ENCODE measurements at regions not wholly inside any gene's neighbourhood (a gene's known extent, or its start where the extent isn't known, plus 50 kb on each side); places are given as distances from the start of the nearest gene placed in this dataset.
"Not testable (repeated sequence)": the region's sequence is repeated elsewhere in the genome, so short reads cannot be mapped to it uniquely, and the experiment has no call there.

- peaks cover 44% of the 10 kb centered on the region for H3K4me1 ChIP-seq (ENCODE audit: insufficient read depth, low read length)
- no peaks in the 10 kb centered on the region for H3K79me2 ChIP-seq (ENCODE audit: insufficient read depth, low read length)
- peaks cover 13% of the 10 kb centered on the region for H3K9me3 ChIP-seq (ENCODE audit: insufficient read depth, low read length, severe bottlenecking)
- H4K20me1 ChIP-seq (ENCODE audit: insufficient read depth, low read length): no peaks in the 10 kb centered on the region; the same call in 1 of the 2 replicates
- ATAC-seq (ENCODE audit: insufficient read depth, low read depth): peak; percentile 65
- peak overlapping the region; percentile 13; the same call in 1 of the 2 replicates for H3K27ac ChIP-seq (ENCODE audit: low read length)
- peak overlapping the region; percentile 66 for H3K4me2 ChIP-seq (ENCODE audit: insufficient read depth, low read length)
- H3K4me3 ChIP-seq (ENCODE audit: low read depth in 1 of 2, low read length in 2 of 2): peak overlapping the region in 1 of 2 experiments; percentile 2; a peak in 1 of 4 replicates
- H3K36me3 ChIP-seq (ENCODE audit: insufficient read depth, low read length): no peaks in the 10 kb centered on the region
- no peak for TF ChIP-seq EZH2 (IDR thresholded peaks at IDR 0.05; ENCODE audit: borderline replicate concordance, low read depth, low read length, severe bottlenecking)
- TF ChIP-seq CTCF (IDR thresholded peaks at IDR 0.05; ENCODE audit: borderline replicate concordance, extremely low read depth, low read length, poor library complexity, severe bottlenecking): no peak
- no peak overlapping the region for H2AFZ ChIP-seq (ENCODE audit: low read depth, low read length)
- H3K9ac ChIP-seq (ENCODE audit: low read depth, low read length): peak overlapping the region; percentile 22; the same call in 1 of the 2 replicates
- no peaks in the 10 kb centered on the region for H3K27me3 ChIP-seq (ENCODE audit: insufficient read depth, low read length, poor library complexity)
- DNase-seq: peak; percentile 64
Measured at GRCh38 chr14:56004786-56005185, 113.4 kb upstream of the PELI2 start.

GRCh38 chr14:56005191-56006053 is 112.8 kb upstream of the PELI2 start:
- H3K27me3 ChIP-seq (ENCODE audit: insufficient read depth, low read length, poor library complexity): no peaks in the 10 kb centered on the region
- H3K4me2 ChIP-seq (ENCODE audit: insufficient read depth, low read length): peak overlapping the region; percentile 66
- H3K36me3 ChIP-seq (ENCODE audit: insufficient read depth, low read length): no peaks in the 10 kb centered on the region
- peaks cover 44% of the 10 kb centered on the region for H3K4me1 ChIP-seq (ENCODE audit: insufficient read depth, low read length)
- peaks cover 7% of the 10 kb centered on the region for H3K9me3 ChIP-seq (ENCODE audit: insufficient read depth, low read length, severe bottlenecking)
- TF ChIP-seq CTCF (IDR thresholded peaks at IDR 0.05; ENCODE audit: borderline replicate concordance, extremely low read depth, low read length, poor library complexity, severe bottlenecking): no peak
- H3K79me2 ChIP-seq (ENCODE audit: insufficient read depth, low read length): no peaks in the 10 kb centered on the region
- no peak overlapping the region for H2AFZ ChIP-seq (ENCODE audit: low read depth, low read length)
- DNase-seq (no peak), ATAC-seq (ENCODE audit: insufficient read depth, low read depth) (no peak)
- H3K4me3 ChIP-seq (ENCODE audit: low read depth in 1 of 2, low read length in 2 of 2): peak overlapping the region in 1 of 2 experiments; percentile 2; a peak in 1 of 4 replicates
- H3K27ac ChIP-seq (ENCODE audit: low read length): peak overlapping the region; percentile 13; the same call in 1 of the 2 replicates
- no peaks in the 10 kb centered on the region; the same call in 1 of the 2 replicates for H4K20me1 ChIP-seq (ENCODE audit: insufficient read depth, low read length)
- H3K9ac ChIP-seq (ENCODE audit: low read depth, low read length): peak overlapping the region; percentile 22; the same call in 1 of the 2 replicates

GRCh38 chr14:56007491-56007890 is 110.7 kb upstream of the PELI2 start:
- H3K9me3 ChIP-seq (ENCODE audit: insufficient read depth, low read length, severe bottlenecking); H3K9ac ChIP-seq (ENCODE audit: low read depth, low read length); H4K20me1 ChIP-seq (ENCODE audit: insufficient read depth, low read length); H3K4me3 ChIP-seq (ENCODE audit: low read depth in 1 of 2, low read length in 2 of 2); H3K4me2 ChIP-seq (ENCODE audit: insufficient read depth, low read length); H3K79me2 ChIP-seq (ENCODE audit: insufficient read depth, low read length); H3K36me3 ChIP-seq (ENCODE audit: insufficient read depth, low read length); H3K27ac ChIP-seq (ENCODE audit: low read length); H3K27me3 ChIP-seq (ENCODE audit: insufficient read depth, low read length, poor library complexity); DNase-seq; ATAC-seq (ENCODE audit: insufficient read depth, low read depth); H2AFZ ChIP-seq (ENCODE audit: low read depth, low read length): not testable (repeated sequence)
- peaks cover 38% of the 10 kb centered on the region for H3K4me1 ChIP-seq (ENCODE audit: insufficient read depth, low read length)

GRCh38 chr14:56008150-56008549 is 110.1 kb upstream of the PELI2 start:
- Histone ChIP-seq H4K20me1 (ENCODE audit: insufficient read depth, low read length) (no peaks in the 10 kb centered on the region), H3K27me3 (ENCODE audit: insufficient read depth, low read length, poor library complexity) (no peaks in the 10 kb centered on the region), H3K4me2 (ENCODE audit: insufficient read depth, low read length) (no peak overlapping the region), H2AFZ (ENCODE audit: low read depth, low read length) (no peak overlapping the region), H3K4me1 (ENCODE audit: insufficient read depth, low read length) (peaks cover 31% of the 10 kb centered on the region), H3K4me3 (ENCODE audit: low read depth in 1 of 2, low read length in 2 of 2) (no peak overlapping the region), H3K27ac (ENCODE audit: low read length) (no peak overlapping the region), H3K9ac (ENCODE audit: low read depth, low read length) (no peak overlapping the region), H3K9me3 (ENCODE audit: insufficient read depth, low read length, severe bottlenecking) (no peaks in the 10 kb centered on the region), H3K36me3 (ENCODE audit: insufficient read depth, low read length) (no peaks in the 10 kb centered on the region), H3K79me2 (ENCODE audit: insufficient read depth, low read length) (no peaks in the 10 kb centered on the region)
- TF ChIP-seq EZH2 (IDR thresholded peaks at IDR 0.05; ENCODE audit: borderline replicate concordance, low read depth, low read length, severe bottlenecking) (no peak), CTCF (IDR thresholded peaks at IDR 0.05; ENCODE audit: borderline replicate concordance, extremely low read depth, low read length, poor library complexity, severe bottlenecking) (no peak)
- ATAC-seq (ENCODE audit: insufficient read depth, low read depth) (no peak), DNase-seq (no peak)

- not testable (repeated sequence) for H3K27ac ChIP-seq (ENCODE audit: low read length); ATAC-seq (ENCODE audit: insufficient read depth, low read depth); H3K9ac ChIP-seq (ENCODE audit: low read depth, low read length); DNase-seq; H3K4me3 ChIP-seq (ENCODE audit: low read depth in 1 of 2, low read length in 2 of 2); H3K79me2 ChIP-seq (ENCODE audit: insufficient read depth, low read length); H3K27me3 ChIP-seq (ENCODE audit: insufficient read depth, low read length, poor library complexity); H4K20me1 ChIP-seq (ENCODE audit: insufficient read depth, low read length); H3K4me2 ChIP-seq (ENCODE audit: insufficient read depth, low read length); H3K36me3 ChIP-seq (ENCODE audit: insufficient read depth, low read length); H3K9me3 ChIP-seq (ENCODE audit: insufficient read depth, low read length, severe bottlenecking); H2AFZ ChIP-seq (ENCODE audit: low read depth, low read length)
- peaks cover 26% of the 10 kb centered on the region for H3K4me1 ChIP-seq (ENCODE audit: insufficient read depth, low read length)
Measured at GRCh38 chr14:56008661-56009060, 109.5 kb upstream of the PELI2 start.

Data from DND-41 (cell line).